GM19238 (cell line): ENCODE measurements at regions not wholly inside any gene's neighbourhood (a gene's known extent, or its start where the extent isn't known, plus 50 kb on each side); places are given as distances from the start of the nearest gene placed in this dataset.
A peak's percentile ranks its signal among the peaks of the same experiment; 100 is the strongest.
"Not testable (repeated sequence)": the region's sequence is repeated elsewhere in the genome, so short reads cannot be mapped to it uniquely, and the experiment has no call there.

ENCODE experiments used
- DNase-seq: peaks from one replicate; pipeline ENCODE4 v3.0.0; 2011; ENCODE audit warnings: low spot score; ENCODE audit not compliant: insufficient read length

DNA sequence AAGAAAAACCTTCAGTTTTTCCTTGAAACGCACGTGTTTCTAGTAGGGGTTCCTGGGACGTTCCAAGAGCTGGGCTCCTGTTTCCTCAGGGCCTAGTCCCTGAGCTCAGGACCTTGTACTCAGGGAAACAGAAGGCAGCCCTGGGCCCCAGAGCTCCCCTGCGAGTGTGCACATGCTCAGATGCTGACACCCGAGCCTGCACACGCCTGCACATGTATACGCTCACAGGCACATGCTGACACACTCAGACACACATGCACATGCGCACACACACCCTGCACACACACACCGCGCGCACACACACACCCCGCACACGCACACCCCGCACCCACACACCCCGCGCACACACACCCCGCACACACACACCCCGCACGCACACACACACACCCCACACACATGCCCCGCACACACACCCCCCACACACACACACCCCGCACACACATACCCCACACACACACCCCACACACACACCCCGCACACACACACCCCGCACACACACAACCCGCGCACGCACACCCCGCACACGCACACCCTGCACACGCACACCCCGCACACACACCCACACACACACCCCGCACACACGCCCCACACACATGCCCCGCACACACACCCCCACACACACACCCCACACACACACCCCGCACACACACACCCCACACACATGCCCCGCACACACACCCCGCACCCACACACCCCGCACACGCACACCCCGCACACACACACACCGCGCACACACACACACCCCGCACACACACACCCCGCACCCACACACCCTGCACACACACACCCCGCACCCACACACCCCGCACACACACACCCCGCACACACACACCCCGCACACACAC is 52.2 kb downstream of the CALML3 start:
- no peak for DNase-seq

DNA sequence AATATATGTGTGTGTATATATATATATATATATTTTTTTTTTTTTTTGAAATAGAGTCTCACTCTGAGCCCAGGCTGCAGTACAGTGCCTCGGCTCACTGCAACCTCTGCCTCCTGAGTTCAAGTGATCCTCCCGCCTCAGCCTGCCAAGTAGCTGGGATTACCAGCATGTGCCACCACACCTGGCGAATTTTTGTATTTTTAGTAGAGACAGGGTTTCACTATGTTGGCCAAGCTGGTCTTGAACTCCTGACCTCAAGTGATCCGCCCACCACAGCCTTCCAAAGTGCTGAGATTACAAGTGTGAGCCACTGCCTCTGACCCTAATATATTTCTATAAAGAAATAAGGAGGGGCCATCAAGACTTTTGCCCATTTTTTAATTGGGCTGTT is 55.3 kb downstream of the CALML3 start:
- not testable (repeated sequence) for DNase-seq

DNA sequence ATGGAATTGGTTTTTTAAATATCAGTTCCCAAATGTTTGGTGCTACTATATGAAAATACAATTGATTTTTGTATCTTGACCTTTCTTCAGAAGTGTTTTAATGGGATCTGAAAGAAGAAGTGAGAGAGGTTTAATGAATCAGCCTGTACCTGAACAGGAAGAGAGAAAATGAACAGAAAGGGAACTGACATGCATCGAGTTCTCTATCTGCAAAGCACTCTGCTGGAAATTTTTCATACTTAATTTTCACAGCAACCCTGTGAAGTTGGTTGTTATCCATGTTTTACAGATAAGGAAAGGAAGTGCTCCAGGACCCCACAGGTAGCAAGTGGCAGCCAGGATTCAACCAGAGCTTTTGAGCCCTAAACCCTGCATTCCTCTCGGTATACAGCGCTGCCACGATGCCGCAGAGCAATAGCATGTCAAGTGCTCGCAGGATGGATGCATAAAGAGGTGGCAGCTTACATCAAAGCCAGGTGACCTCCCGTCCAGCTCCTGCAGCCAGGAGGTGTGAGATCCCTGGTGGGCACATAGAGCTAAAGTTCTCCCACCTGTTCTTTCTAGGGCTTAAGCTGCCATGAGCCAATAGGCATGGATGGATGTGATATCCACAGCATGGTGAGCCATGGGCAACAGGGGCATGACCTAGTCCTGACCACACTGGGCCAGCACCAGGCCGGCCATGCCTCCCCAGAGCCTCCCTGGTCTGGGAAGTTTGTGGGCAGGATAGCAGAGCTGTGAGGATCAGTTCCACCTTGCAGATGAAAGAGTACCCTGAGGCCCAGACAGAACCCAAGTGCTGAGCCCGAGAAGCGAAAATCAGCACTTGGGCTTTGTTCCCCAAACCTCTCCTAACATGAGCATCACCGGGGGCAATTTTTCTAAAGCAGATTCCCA is 57.2 kb downstream of the CALML3 start:
- peak; percentile 46 for DNase-seq

DNA sequence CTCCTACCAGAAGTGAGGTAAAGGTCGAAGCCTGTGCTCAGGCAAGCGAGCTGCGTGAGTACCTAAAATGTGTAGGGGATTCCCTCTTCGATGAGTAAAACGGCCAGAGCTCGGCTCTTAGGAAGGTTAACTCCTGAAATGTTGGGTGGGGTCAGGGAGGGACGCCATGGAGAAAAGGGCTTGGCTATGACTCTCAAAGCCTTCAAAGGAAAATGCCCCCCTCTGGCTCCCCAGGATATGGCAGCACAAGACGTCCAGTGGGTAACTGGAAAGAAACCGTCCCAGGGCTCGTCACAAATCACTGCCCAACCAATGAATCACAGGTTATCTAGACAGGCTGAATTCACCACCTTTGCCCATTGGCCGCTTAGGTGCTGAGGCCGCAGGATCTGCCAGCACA is 58.0 kb downstream of the CALML3 start:
- no peak for DNase-seq

DNA sequence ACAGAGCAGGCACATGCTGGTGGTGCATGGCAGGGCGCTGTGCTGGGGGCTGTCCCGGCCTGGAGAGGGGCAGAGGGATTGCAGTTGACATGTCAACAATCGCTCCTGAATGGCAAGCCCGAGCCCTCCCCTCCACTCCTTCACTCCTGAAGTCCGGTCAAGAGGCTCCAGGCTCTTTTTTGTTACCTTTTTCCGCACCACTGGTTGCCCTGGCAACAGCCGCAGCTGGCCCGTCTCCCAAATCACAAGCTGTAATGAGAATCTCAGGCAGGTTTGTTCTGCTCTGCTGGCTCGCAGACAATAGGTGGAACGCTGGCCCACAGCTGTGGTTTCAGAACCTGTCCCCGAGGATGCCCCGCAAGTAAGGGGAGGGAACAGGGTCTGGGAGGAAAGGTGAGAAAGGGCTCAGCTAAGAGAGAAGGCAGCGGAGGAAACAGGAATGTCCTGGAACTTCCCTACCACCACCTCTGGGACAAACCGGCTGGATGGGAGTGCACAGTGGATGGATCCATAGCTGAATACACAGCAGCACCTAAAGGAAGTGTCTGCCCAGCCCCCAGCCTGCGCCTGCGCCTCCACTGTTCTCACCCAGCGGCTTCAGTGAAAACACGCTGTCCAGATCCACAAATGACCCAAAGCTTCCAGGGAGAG is 58.9 kb downstream of the CALML3 start:
- no peak for DNase-seq

DNA sequence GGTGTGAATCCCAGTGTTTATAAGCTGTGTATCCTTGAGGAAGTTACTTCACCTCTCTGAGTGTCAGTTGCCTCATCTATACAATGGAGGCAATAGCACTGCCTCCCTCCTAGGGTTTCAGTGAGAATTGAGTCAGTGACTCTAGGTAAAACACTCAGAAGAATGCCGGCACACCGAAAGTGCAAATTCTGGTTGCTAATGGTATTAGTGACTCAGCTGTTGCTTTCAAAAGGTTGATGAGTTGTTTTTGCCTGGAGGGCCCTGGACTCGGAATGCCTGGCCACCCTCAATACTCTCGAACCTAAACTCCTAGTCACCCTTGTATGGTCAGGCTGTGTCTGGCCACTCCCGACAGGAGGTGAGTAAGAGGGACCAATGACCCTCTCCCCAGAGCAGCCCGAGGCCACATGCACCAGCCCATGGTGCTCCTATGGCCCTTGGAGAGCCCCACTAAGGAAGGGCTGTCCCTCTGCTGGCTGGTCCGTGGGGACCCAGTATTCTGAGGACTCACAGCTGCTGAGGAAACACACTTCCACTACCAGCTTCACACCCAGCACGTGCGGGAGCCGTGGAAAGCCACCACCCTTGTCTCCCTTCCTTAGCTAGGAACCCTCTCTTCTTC is 60.2 kb downstream of the CALML3 start:
- no peak for DNase-seq

DNA sequence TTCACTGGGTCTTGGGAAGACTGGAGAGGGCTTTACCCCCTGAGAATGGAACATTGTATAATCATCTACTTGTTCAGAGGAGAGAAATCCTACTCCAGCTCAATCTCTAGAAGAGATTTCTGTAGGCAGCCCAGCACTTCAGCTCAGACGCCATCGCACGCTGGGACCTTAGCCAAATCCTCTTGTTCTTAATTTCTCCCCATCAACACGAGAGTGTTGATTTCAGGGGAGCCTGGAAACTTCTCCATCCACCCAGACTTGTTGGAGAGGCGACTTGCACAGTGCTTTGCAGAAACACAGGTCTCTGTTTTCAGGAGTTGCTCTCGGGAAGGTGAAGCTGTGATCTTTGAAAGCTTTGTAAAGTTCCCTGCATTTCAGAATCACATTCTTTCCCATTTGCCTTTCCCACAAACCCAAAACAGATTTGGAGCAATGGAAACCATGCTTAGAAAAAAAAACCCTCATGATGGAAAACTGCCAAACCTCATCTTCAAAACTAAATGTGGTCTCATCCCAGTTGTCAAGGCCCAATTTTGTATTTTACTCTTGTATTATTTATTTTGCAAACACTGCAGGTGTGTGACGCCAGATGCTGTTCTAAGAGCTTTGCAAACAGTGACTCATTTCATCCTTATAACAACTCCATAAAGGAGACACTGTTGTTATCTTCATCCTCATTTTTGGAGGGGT is 60.9 kb downstream of the CALML3 start:
- no peak for DNase-seq

DNA sequence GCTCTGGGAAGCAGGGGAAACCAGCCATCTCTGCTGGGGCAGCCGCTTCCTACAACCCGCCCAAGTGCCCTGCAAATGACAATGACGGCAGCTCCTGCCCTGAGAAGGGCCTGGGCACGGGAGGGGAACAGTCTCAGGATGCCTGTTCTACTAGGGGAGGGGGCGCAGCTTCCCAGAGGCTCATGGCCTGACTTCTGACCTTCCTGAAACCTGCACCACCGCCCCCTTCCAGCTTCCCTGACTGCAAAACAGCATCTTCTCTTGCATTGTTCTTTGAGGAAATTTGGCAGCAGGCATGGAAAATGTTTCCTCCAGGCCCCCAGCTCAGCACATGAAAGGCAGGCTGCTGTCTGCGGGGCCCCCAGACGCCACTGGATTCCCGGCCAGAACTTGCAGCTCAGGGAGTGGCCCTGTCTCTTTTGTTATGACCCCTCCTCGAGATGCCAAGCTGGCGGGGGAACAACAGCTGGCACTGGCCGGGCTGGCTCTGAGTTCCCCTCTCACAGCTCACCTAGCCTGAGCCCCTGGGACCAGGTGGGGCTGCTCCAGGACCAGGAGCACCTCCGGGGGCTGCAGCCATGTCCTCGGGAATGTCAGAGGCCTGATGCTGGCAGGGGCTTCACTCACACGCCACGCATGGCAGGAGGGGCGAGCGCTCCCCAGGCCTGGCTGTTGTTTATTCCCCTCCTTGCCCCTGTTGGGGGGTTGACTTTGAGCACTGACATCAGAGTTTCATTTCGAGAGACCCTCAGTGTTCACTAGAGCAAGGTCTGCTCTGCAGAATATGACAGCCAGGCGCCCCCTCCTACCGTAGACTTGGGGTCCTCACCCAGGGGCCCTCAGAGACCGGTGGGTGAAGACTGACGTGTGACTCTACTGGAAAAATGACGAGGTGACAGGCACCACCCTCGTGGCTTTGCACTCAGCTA is 62.7 kb downstream of the CALML3 start:
- DNase-seq = no peak

DNA sequence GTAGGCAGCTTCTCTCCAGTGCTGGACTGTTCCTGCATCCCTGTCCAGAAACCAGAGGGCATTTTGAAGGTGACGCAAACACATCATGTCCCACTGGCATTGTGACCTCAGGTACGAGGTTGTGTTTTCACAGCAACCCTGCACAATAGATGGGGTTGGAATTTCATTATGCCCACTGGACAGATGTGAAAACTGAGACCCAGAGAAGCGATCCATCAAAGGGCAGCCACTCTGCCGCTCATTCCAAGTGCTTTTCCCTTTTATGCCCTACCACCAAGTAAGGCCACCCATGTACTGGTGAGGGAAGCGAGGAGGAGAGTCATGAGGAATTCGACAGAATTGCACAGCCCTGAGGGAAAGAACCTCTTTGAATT is 63.3 kb downstream of the CALML3 start:
- DNase-seq = no peak

DNA sequence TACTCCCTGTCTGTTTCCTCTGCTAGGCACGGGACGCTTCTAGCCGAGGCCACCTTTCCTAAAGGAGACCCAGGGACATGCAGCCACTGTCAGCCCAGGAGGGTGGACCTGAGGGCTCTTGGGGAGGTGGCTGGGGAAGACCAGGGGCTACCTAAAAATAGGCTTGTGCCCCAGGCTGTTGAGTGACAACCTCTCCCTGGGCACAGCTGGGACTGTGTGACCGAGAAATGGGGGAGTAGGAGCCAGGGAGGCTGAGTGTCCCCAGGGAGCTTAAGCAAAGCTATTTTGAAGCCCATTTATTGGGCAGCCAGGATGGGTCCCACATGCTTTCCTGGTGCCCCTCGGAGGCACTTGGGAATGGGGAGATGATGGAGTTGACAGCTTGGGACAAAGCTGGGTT is 63.8 kb downstream of the CALML3 start:
- no peak for DNase-seq
